ENCODE measurements at regions not wholly inside any gene's neighbourhood (a gene's known extent, or its start where the extent isn't known, plus 50 kb on each side); places are given as distances from the start of the nearest gene placed in this dataset.

DNA sequence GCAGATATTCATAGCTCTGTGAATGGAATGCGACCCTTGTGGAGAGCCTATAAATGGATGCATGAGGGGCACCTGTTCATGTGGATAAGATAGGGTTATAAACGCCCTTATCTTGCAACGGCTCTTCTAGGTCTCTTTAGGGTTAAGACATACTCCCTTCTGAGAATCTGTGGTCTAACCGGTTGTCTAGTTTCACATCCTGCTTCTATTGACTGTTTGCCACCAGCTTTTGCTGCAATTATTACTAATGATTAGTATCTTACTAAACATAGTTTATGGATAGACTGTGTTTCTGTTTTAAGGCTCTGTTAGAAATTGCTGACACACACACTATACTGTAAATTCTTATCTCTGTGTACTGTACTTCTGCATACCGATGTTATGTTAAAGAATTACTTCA is 198.9 kb upstream of the CYLC2 start:
- H3K27me3 ChIP-seq = no peaks in the 10 kb centered on the region
- no peak for DNase-seq
- H3K4me3 ChIP-seq = no peak overlapping the region
- ATAC-seq (ENCODE audit: low FRiP score in 2 of 2) = no peak
- H3K27ac ChIP-seq = no peak overlapping the region
- TF ChIP-seq, protein P1, sequence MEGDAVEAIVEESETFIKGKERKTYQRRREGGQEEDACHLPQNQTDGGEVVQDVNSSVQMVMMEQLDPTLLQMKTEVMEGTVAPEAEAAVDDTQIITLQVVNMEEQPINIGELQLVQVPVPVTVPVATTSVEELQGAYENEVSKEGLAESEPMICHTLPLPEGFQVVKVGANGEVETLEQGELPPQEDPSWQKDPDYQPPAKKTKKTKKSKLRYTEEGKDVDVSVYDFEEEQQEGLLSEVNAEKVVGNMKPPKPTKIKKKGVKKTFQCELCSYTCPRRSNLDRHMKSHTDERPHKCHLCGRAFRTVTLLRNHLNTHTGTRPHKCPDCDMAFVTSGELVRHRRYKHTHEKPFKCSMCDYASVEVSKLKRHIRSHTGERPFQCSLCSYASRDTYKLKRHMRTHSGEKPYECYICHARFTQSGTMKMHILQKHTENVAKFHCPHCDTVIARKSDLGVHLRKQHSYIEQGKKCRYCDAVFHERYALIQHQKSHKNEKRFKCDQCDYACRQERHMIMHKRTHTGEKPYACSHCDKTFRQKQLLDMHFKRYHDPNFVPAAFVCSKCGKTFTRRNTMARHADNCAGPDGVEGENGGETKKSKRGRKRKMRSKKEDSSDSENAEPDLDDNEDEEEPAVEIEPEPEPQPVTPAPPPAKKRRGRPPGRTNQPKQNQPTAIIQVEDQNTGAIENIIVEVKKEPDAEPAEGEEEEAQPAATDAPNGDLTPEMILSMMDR (IDR thresholded peaks at IDR 0.05) = no peak
- TF ChIP-seq EP300 (IDR thresholded peaks at IDR 0.05) (no peak), POLR2AphosphoS5 (IDR thresholded peaks at IDR 0.05) (no peak), POLR2A (IDR thresholded peaks at IDR 0.05) (no peak)
- no peaks in the 10 kb centered on the region for H3K9me3 ChIP-seq
- 64 to 74% methylated on average over 5 of the region's 5 CpGs for WGBS, 2 donors
- H3K4me1 ChIP-seq = no peaks in the 10 kb centered on the region
- no peaks in the 10 kb centered on the region for H3K36me3 ChIP-seq

DNA sequence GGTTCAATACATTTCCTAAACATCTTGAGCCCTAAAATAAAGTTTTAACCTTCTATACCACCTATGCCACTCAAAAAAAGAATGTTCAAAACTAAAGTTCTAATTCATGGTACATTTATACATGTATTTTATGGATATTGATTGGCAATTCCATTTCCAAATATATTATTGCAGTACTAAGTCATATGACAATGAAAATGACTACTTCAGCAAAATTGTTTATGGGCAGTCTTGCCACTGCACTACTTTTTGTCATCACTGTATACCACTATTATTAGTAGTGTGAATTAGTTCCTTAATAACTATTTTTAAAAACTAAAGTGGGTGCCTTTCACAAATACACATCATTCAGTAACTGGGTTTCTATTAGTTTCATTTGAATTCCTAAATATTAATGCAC is 199.6 kb upstream of the CYLC2 start:
- no peaks in the 10 kb centered on the region for H3K27me3 ChIP-seq
- no peaks in the 10 kb centered on the region for H3K9me3 ChIP-seq
- no peaks in the 10 kb centered on the region for H3K4me1 ChIP-seq
- no peak overlapping the region for H3K27ac ChIP-seq
- H3K4me3 ChIP-seq = no peak overlapping the region
- TF ChIP-seq, protein P1 (IDR thresholded peaks at IDR 0.05) = no peak
- TF ChIP-seq POLR2AphosphoS5 (IDR thresholded peaks at IDR 0.05) (no peak), EP300 (IDR thresholded peaks at IDR 0.05) (no peak), POLR2A (IDR thresholded peaks at IDR 0.05) (no peak)
- no peak for DNase-seq
- H3K36me3 ChIP-seq = no peaks in the 10 kb centered on the region
- ATAC-seq (ENCODE audit: low FRiP score in 2 of 2) = no peak

DNA sequence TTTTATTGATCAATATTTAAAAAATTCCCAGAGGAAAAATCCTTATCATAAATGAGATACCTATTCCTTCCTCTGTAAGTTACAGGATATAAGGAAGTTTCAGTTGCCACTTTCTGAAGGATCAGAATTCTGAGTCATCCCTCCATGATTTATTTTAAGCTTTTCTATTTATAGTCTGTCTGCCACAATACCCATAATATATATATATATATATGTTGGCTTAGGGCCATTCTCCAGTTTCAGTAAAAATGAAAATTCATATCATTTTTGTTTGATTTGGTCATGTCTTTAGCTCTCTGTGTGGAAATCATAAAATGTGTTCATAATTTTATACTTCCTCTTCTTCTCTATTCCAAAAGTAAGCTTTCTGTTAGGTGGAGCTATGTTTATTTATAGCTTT is 215.8 kb upstream of the CYLC2 start:
- DNase-seq (no peak), ATAC-seq (ENCODE audit: low FRiP score in 2 of 2) (no peak)
- Histone ChIP-seq H3K27me3 (no peaks in the 10 kb centered on the region), H3K36me3 (no peaks in the 10 kb centered on the region), H3K4me1 (no peaks in the 10 kb centered on the region), H3K9me3 (no peaks in the 10 kb centered on the region), H3K4me3 (no peak overlapping the region), H3K27ac (no peak overlapping the region)
- no peak for TF ChIP-seq POLR2A (IDR thresholded peaks at IDR 0.05)

DNA sequence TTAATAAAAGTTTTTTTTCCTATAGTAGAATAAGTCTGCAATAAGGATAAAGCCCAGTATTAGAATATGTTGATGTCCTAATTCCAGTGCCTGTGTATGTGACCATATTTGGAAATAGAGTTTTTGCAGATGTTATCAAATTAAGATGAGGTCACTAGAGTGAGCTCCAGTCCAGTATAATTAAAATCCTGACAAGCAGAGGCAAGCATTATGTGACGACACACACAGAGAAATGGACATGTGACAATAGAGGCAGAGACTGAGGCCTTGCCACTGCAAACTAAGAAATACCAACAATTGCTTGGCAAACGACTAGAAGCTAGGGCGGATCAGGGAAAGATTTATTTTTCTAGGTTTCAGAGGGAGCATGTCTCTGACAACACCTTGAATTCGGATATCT is 216.4 kb upstream of the CYLC2 start:
- Histone ChIP-seq H3K4me1 (no peaks in the 10 kb centered on the region), H3K27ac (no peak overlapping the region), H3K36me3 (no peaks in the 10 kb centered on the region), H3K9me3 (no peaks in the 10 kb centered on the region), H3K4me3 (no peak overlapping the region), H3K27me3 (no peaks in the 10 kb centered on the region)
- WGBS, 2 donors = 64 to 66% methylated on average over 4 of the region's 4 CpGs
- ATAC-seq (ENCODE audit: low FRiP score in 2 of 2) (no peak), DNase-seq (no peak)
- TF ChIP-seq POLR2AphosphoS5 (IDR thresholded peaks at IDR 0.05) (no peak), POLR2A (IDR thresholded peaks at IDR 0.05) (no peak), EP300 (IDR thresholded peaks at IDR 0.05) (no peak)
- TF ChIP-seq, protein P1 (IDR thresholded peaks at IDR 0.05) = no peak

DNA sequence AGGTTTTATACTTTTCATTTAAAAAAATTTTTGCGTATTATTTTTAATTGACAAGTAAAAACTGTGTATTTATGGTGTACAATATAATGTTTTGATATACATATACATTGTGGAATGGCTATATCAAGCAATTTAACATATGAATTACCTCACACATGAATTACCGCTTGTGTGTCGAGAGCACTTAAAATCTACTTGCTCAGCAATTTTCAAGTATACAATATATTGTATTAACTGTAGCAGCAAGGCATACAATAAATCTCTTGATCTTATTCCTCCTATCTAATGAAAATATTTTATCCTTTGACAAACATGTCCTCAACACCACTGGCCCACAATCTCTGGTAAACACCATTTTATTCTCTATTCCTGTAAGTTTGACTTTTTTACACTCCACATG is 224.4 kb upstream of the CYLC2 start:
- TF ChIP-seq, protein P1 (IDR thresholded peaks at IDR 0.05) = no peak
- TF ChIP-seq EP300 (IDR thresholded peaks at IDR 0.05) = no peak
- no peak for TF ChIP-seq POLR2A (IDR thresholded peaks at IDR 0.05)
- no peak for TF ChIP-seq POLR2AphosphoS5 (IDR thresholded peaks at IDR 0.05)
- 87 to 93% methylated on average over 3 of the region's 3 CpGs for WGBS, 2 donors
- H3K27ac ChIP-seq = no peak overlapping the region
- DNase-seq (no peak), ATAC-seq (ENCODE audit: low FRiP score in 2 of 2) (no peak)
- H3K9me3 ChIP-seq = no peaks in the 10 kb centered on the region
- no peaks in the 10 kb centered on the region for H3K36me3 ChIP-seq
- H3K4me3 ChIP-seq = no peak overlapping the region
- H3K27me3 ChIP-seq = no peaks in the 10 kb centered on the region
- no peaks in the 10 kb centered on the region for H3K4me1 ChIP-seq

Data from upper lobe of left lung (tissue), 6 donors.